ENCODE measurements at regions not wholly inside any gene's neighbourhood (a gene's known extent, or its start where the extent isn't known, plus 50 kb on each side); places are given as distances from the start of the nearest gene placed in this dataset.
A peak's percentile ranks its signal among the peaks of the same experiment; 100 is the strongest.

GRCh38 chr5:115072266-115073064, 97.2 kb downstream of the TRIM36 start:
- no peak for FAIRE-seq
- DNase-seq (ENCODE audit: insufficient read length), result no peak
- no peak for TF ChIP-seq POLR2A (IDR thresholded peaks at IDR 0.05; ENCODE audit: low read depth, low read length)
- no peak for TF ChIP-seq TAF1 (IDR thresholded peaks at IDR 0.05; ENCODE audit: borderline replicate concordance, low read depth, low read length)
- TF ChIP-seq POLR2AphosphoS5 (IDR thresholded peaks at IDR 0.05; ENCODE audit: low read depth, low read length), result no peak

GRCh38 chr5:115070737-115071136, 99.0 kb downstream of the TRIM36 start:
- FAIRE-seq (no peak), DNase-seq (ENCODE audit: insufficient read length) (no peak)
- no peak for TF ChIP-seq POLR2AphosphoS5 (IDR thresholded peaks at IDR 0.05; ENCODE audit: low read depth, low read length)
- TF ChIP-seq TAF1 (IDR thresholded peaks at IDR 0.05; ENCODE audit: borderline replicate concordance, low read depth, low read length), result no peak
- no peak for TF ChIP-seq POLR2A (IDR thresholded peaks at IDR 0.05; ENCODE audit: low read depth, low read length)

- no peak for TF ChIP-seq POLR2A (IDR thresholded peaks at IDR 0.05; ENCODE audit: low read depth, low read length)
- no peak for TF ChIP-seq TAF1 (IDR thresholded peaks at IDR 0.05; ENCODE audit: borderline replicate concordance, low read depth, low read length)
- TF ChIP-seq POLR2AphosphoS5 (IDR thresholded peaks at IDR 0.05; ENCODE audit: low read depth, low read length), result no peak
- DNase-seq (ENCODE audit: insufficient read length) (no peak), FAIRE-seq (no peak)
These were observed 100.4 kb downstream of the TRIM36 start for GRCh38 chr5:115069087-115069968.

GRCh38 chr5:115068239-115069086, 101.2 kb downstream of the TRIM36 start:
- FAIRE-seq (peak; percentile 93), DNase-seq (ENCODE audit: insufficient read length) (no peak)
- TF ChIP-seq POLR2A (IDR thresholded peaks at IDR 0.05; ENCODE audit: low read depth, low read length) (no peak), POLR2AphosphoS5 (IDR thresholded peaks at IDR 0.05; ENCODE audit: low read depth, low read length) (no peak), TAF1 (IDR thresholded peaks at IDR 0.05; ENCODE audit: borderline replicate concordance, low read depth, low read length) (no peak)

GRCh38 chr5:115064380-115064779, 105.3 kb downstream of the TRIM36 start:
- FAIRE-seq (no peak), DNase-seq (ENCODE audit: insufficient read length) (no peak)
- TF ChIP-seq TAF1 (IDR thresholded peaks at IDR 0.05; ENCODE audit: borderline replicate concordance, low read depth, low read length) (no peak), POLR2A (IDR thresholded peaks at IDR 0.05; ENCODE audit: low read depth, low read length) (no peak)

- TF ChIP-seq TAF1 (IDR thresholded peaks at IDR 0.05; ENCODE audit: borderline replicate concordance, low read depth, low read length) (no peak), POLR2AphosphoS5 (IDR thresholded peaks at IDR 0.05; ENCODE audit: low read depth, low read length) (no peak), POLR2A (IDR thresholded peaks at IDR 0.05; ENCODE audit: low read depth, low read length) (no peak)
- DNase-seq (ENCODE audit: insufficient read length), result no peak
- no peak for FAIRE-seq
These were observed 115.2 kb downstream of the TRIM36 start for GRCh38 chr5:115054387-115054951.

GRCh38 chr5:115052948-115053347, 116.8 kb downstream of the TRIM36 start:
- TF ChIP-seq POLR2A (IDR thresholded peaks at IDR 0.05; ENCODE audit: low read depth, low read length) (no peak), POLR2AphosphoS5 (IDR thresholded peaks at IDR 0.05; ENCODE audit: low read depth, low read length) (no peak), TAF1 (IDR thresholded peaks at IDR 0.05; ENCODE audit: borderline replicate concordance, low read depth, low read length) (no peak)
- FAIRE-seq (no peak), DNase-seq (ENCODE audit: insufficient read length) (no peak)

GRCh38 chr5:115050866-115051265, 118.8 kb downstream of the TRIM36 start:
- FAIRE-seq (no peak), DNase-seq (ENCODE audit: insufficient read length) (no peak)
- no peak for TF ChIP-seq POLR2A (IDR thresholded peaks at IDR 0.05; ENCODE audit: low read depth, low read length)
- TF ChIP-seq POLR2AphosphoS5 (IDR thresholded peaks at IDR 0.05; ENCODE audit: low read depth, low read length), result no peak
- no peak for TF ChIP-seq TAF1 (IDR thresholded peaks at IDR 0.05; ENCODE audit: borderline replicate concordance, low read depth, low read length)

GRCh38 chr5:115033861-115034260, 135.8 kb downstream of the TRIM36 start:
- no peak for DNase-seq (ENCODE audit: insufficient read length)
- no peak for FAIRE-seq
- TF ChIP-seq POLR2AphosphoS5 (IDR thresholded peaks at IDR 0.05; ENCODE audit: low read depth, low read length), result no peak
- TF ChIP-seq TAF1 (IDR thresholded peaks at IDR 0.05; ENCODE audit: borderline replicate concordance, low read depth, low read length), result no peak
- no peak for TF ChIP-seq POLR2A (IDR thresholded peaks at IDR 0.05; ENCODE audit: low read depth, low read length)

- FAIRE-seq (no peak), DNase-seq (ENCODE audit: insufficient read length) (no peak)
- TF ChIP-seq POLR2A (IDR thresholded peaks at IDR 0.05; ENCODE audit: low read depth, low read length) (no peak), POLR2AphosphoS5 (IDR thresholded peaks at IDR 0.05; ENCODE audit: low read depth, low read length) (no peak), TAF1 (IDR thresholded peaks at IDR 0.05; ENCODE audit: borderline replicate concordance, low read depth, low read length) (no peak)
These were observed 141.2 kb downstream of the TRIM36 start for GRCh38 chr5:115028557-115028956.

- no peak for FAIRE-seq
These were observed 144.8 kb downstream of the TRIM36 start for GRCh38 chr5:115024922-115025321.

More at GRCh38 chr5:115024922-115025321, 144.8 kb downstream of the TRIM36 start:
- TF ChIP-seq TAF1 (IDR thresholded peaks at IDR 0.05; ENCODE audit: borderline replicate concordance, low read depth, low read length) (no peak), POLR2A (IDR thresholded peaks at IDR 0.05; ENCODE audit: low read depth, low read length) (no peak), POLR2AphosphoS5 (IDR thresholded peaks at IDR 0.05; ENCODE audit: low read depth, low read length) (no peak)
- DNase-seq (ENCODE audit: insufficient read length), result no peak

Measured in GM12892 (cell line).